ENCODE measurements at regions not wholly inside any gene's neighbourhood (a gene's known extent, or its start where the extent isn't known, plus 50 kb on each side); places are given as distances from the start of the nearest gene placed in this dataset.

DNA sequence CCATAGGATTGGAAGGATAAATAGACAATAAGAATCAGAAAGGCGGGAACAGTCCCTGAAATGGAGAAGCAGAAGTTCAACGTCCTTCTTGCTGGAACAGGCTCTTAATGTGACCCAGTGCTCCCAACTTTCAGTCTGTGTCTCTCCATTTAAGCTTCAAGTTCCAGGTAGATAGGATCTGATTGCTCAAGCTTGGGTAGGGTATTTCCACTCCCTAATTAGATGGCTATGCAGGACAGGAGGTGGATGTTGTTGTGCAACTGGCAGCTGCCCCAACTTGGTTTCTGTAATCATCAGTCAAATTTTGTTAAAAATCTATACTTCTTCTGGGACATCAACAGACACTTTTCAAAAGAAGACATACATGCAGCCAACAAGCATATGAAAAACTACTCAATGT lies 266.2 kb downstream of the C12orf75 start:
- TF ChIP-seq ELF1 (IDR thresholded peaks at IDR 0.05; ENCODE audit: borderline replicate concordance, low read depth) (no peak), EZH2phosphoT487 (IDR thresholded peaks at IDR 0.05; ENCODE audit: borderline replicate concordance) (no peak), POLR2A (IDR thresholded peaks at IDR 0.05; ENCODE audit: borderline replicate concordance, extremely low read depth, insufficient read depth, insufficient read length) (no peak), EZH2 (IDR thresholded peaks at IDR 0.05) (no peak), ZBTB33 (IDR thresholded peaks at IDR 0.05; ENCODE audit: extremely low read depth, insufficient replicate concordance, low read length) (no peak)
- RAD21 ChIA-PET (ENCODE audit: low non-redundant PET in 1 of 2, low total read pairs in 2 of 2, uncharacterized antibody in 2 of 2, unreplicated experiment in 2 of 2) = no interaction called here
- intact Hi-C loops (cut with micrococcal nuclease) = no loop called here
- Histone ChIP-seq H3K27ac (ENCODE audit: low read depth, low read length) (no peak overlapping the region), H3K9ac (ENCODE audit: low read length) (no peak overlapping the region), H3K36me3 (ENCODE audit: control insufficient read depth in 1 of 2, insufficient read depth in 2 of 2, low read length in 2 of 2) (no peaks in the 10 kb centered on the region), H3K27me3 (ENCODE audit: insufficient read depth, low read length) (no peaks in the 10 kb centered on the region), H3K4me1 (ENCODE audit: control insufficient read depth in 1 of 2, insufficient read depth in 2 of 2, low read length in 2 of 2) (no peaks in the 10 kb centered on the region), H4K20me1 (ENCODE audit: insufficient read depth) (no peaks in the 10 kb centered on the region), H3K79me2 (ENCODE audit: insufficient read depth, low read length) (no peaks in the 10 kb centered on the region), H3K9me3 (ENCODE audit: control insufficient read depth in 1 of 2, insufficient read depth in 1 of 2, low read depth in 1 of 2, low read length in 2 of 2) (no peaks in the 10 kb centered on the region), H3K9me2 (ENCODE audit: insufficient read depth) (no peaks in the 10 kb centered on the region), H3K4me3 (replicated peaks in 1 of 2; ENCODE audit: low read depth in 1 of 2, low read length in 2 of 2) (no peak overlapping the region), H2AFZ (ENCODE audit: low read depth, low read length, poor library complexity, severe bottlenecking) (no peak overlapping the region), H3K4me2 (ENCODE audit: low read length) (no peak overlapping the region)
- no peak for ATAC-seq
- no TSS peak for BruUV-seq (replicated peaks)
- CTCF ChIA-PET = no interaction called here
- DNase-seq (ENCODE audit: low read depth, low spot score) = no peak
- POLR2A ChIA-PET = no interaction called here

DNA sequence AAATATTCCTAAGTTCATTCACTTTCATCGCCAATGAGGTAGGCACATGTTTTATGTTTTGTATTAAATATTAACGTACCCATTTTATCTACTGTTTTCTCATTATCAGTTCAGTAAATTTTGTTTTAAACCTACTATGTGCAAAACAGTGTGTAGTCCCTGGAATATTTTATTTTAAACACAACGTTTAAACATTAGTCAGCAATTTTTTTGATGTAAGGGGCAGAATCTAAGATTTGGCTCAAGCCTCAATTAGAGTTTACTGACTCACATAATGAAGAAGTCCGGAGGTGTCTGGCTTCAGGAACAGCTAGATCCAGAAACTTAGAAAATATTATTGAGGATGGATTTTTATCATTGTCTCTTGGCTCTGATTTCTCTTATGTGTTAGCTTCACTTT lies 267.5 kb downstream of the C12orf75 start:
- Histone ChIP-seq H3K27me3 (ENCODE audit: insufficient read depth, low read length) (no peaks in the 10 kb centered on the region), H3K4me1 (ENCODE audit: control insufficient read depth in 1 of 2, insufficient read depth in 2 of 2, low read length in 2 of 2) (no peaks in the 10 kb centered on the region), H3K4me2 (ENCODE audit: low read length) (no peak overlapping the region), H3K4me3 (replicated peaks in 1 of 2; ENCODE audit: low read depth in 1 of 2, low read length in 2 of 2) (no peak overlapping the region), H3K79me2 (ENCODE audit: insufficient read depth, low read length) (no peaks in the 10 kb centered on the region), H3K9me2 (ENCODE audit: insufficient read depth) (no peaks in the 10 kb centered on the region), H2AFZ (ENCODE audit: low read depth, low read length, poor library complexity, severe bottlenecking) (no peak overlapping the region), H3K36me3 (ENCODE audit: control insufficient read depth in 1 of 2, insufficient read depth in 2 of 2, low read length in 2 of 2) (no peaks in the 10 kb centered on the region), H3K9ac (ENCODE audit: low read length) (no peak overlapping the region), H4K20me1 (ENCODE audit: insufficient read depth) (no peaks in the 10 kb centered on the region), H3K27ac (ENCODE audit: low read depth, low read length) (no peak overlapping the region), H3K9me3 (ENCODE audit: control insufficient read depth in 1 of 2, insufficient read depth in 1 of 2, low read depth in 1 of 2, low read length in 2 of 2) (no peaks in the 10 kb centered on the region)
- intact Hi-C loops (cut with micrococcal nuclease) = no loop called here
- DNase-seq (ENCODE audit: low read depth, low spot score) = no peak
- ChIA-PET CTCF (no interaction called here), POLR2A (no interaction called here), RAD21 (ENCODE audit: low non-redundant PET in 1 of 2, low total read pairs in 2 of 2, uncharacterized antibody in 2 of 2, unreplicated experiment in 2 of 2) (no interaction called here)
- BruUV-seq (replicated peaks) = no TSS peak
- no peak for ATAC-seq
- TF ChIP-seq MAX (IDR thresholded peaks at IDR 0.05) (no peak), EZH2phosphoT487 (IDR thresholded peaks at IDR 0.05; ENCODE audit: borderline replicate concordance) (no peak), CEBPB (IDR thresholded peaks at IDR 0.05; ENCODE audit: low read depth) (no peak), REST (IDR thresholded peaks at IDR 0.05; ENCODE audit: low read depth) (no peak), TCF7L2 (IDR thresholded peaks at IDR 0.05; ENCODE audit: borderline replicate concordance, extremely low read depth, insufficient read depth, insufficient read length) (no peak), ATF3 (IDR thresholded peaks at IDR 0.05) (no peak), EGR1 (IDR thresholded peaks at IDR 0.05; ENCODE audit: low read depth) (no peak), FOSL1 (IDR thresholded peaks at IDR 0.05; ENCODE audit: low read depth) (no peak), ZFX (IDR thresholded peaks at IDR 0.05) (no peak), ZNF274 (IDR thresholded peaks at IDR 0.05; ENCODE audit: low read depth, low read length) (no peak), CBX3 (IDR thresholded peaks at IDR 0.05; ENCODE audit: low read depth) (no peak), EZH2 (IDR thresholded peaks at IDR 0.05) (no peak)
